ENCODE measurements at regions not wholly inside any gene's neighbourhood (a gene's known extent, or its start where the extent isn't known, plus 50 kb on each side); places are given as distances from the start of the nearest gene placed in this dataset.

- TF ChIP-seq ARNTL (CRISPR knock-in tag; IDR thresholded peaks at IDR 0.05; ENCODE audit: borderline replicate concordance, low read depth): no peak
- no peak for TF ChIP-seq CSDC2 (CRISPR knock-in tag; IDR thresholded peaks at IDR 0.05)
- TF ChIP-seq PATZ1 (CRISPR knock-in tag; IDR thresholded peaks at IDR 0.05; ENCODE audit: borderline replicate concordance): no peak
- TF ChIP-seq ZNF565 (CRISPR knock-in tag; conservative IDR thresholded peaks at IDR 0.05; ENCODE audit: low read depth): no peak
- no peak for TF ChIP-seq PPARA (CRISPR knock-in tag; IDR thresholded peaks at IDR 0.05; ENCODE audit: borderline replicate concordance)
- no peak for TF ChIP-seq CREB5 (CRISPR knock-in tag; IDR thresholded peaks at IDR 0.05; ENCODE audit: low read depth)
- no peak for TF ChIP-seq GLIS3 (CRISPR knock-in tag; IDR thresholded peaks at IDR 0.05)
These were observed 457.1 kb downstream of the MFSD1 start for GRCh38 chr3:159258934-159259333.

Measured in SK-N-SH treated with all-trans-retinoic acid at 6 μM for 48 hours (cell line).